Fibroblast of lung (primary cell): ENCODE measurements at regions not wholly inside any gene's neighbourhood (a gene's known extent, or its start where the extent isn't known, plus 50 kb on each side); places are given as distances from the start of the nearest gene placed in this dataset.

Source experiments
- CTCF ChIP-seq, 2 donors: IDR thresholded peaks in 1 of 2; conservative IDR thresholded peaks in 1 of 2; 1 replicate in 1 of 2; 2 replicates in 1 of 2; pipeline ENCODE4 v1.5.1; 2011 to 2012; ENCODE audit warnings: low read length in 2 of 2, control low read depth in 1 of 2, inconsistent platforms in 1 of 2, low read depth in 1 of 2, mild to moderate bottlenecking in 1 of 2
- EZH2 ChIP-seq: IDR thresholded peaks from 2 replicates; pipeline ENCODE4 v1.5.1; 2012; ENCODE audit warnings: low read length, control low read depth, mild to moderate bottlenecking; ENCODE audit errors: missing control alignments

- TF ChIP-seq CTCF (conservative IDR thresholded peaks at IDR 0.05 in 1 of 2, IDR thresholded peaks at IDR 0.05 in 1 of 2; ENCODE audit: low read depth in 1 of 2, low read length in 2 of 2) (no peak), EZH2 (no peak)
Measured at GRCh38 chr10:71141528-71141927, 70.8 kb upstream of the UNC5B start.
